ENCODE measurements at regions not wholly inside any gene's neighbourhood (a gene's known extent, or its start where the extent isn't known, plus 50 kb on each side); places are given as distances from the start of the nearest gene placed in this dataset.
A peak's percentile ranks its signal among the peaks of the same experiment; 100 is the strongest.

DNA sequence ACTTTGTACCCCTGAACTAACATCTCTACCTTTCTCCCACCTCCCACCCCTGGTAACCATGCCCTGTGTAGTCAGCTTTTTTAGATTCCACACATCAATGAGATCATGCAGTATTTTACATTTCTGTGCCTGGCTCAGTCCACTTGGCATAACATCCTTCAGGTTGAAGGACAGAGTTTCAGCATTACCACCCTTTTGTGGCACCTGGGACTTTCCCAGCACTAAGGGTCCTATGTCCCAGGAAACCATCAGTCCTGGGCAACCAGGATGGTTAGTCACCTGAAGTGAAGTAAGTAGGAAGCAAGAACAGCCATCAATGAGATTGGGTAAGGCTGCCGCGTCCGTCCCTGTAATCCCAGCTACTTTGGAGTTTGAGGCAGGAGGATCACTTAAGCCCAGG lies 370.6 kb downstream of the SIPA1L2 start:
- DNase-seq (ENCODE audit: low spot score) (no peak), ATAC-seq (no peak)
- CTCF ChIA-PET: interaction anchor here (0.9 to 1.3 kb wide), 2 partner anchors 11 to 48 kb away, joined by 3 read pairs; no protein-coding TSS in a partner anchor
- POLR2A ChIA-PET: no interaction called here
- Mint-ChIP-seq H3K4me1 (peaks cover 31% of the 10 kb centered on the region), H3K27ac (no peak overlapping the region), H3K36me3 (peaks cover 2% of the 10 kb centered on the region; the same call in 1 of the 2 replicates), H3K4me3 (no peak overlapping the region), H3K27me3 (ENCODE audit: low read depth) (peaks cover 81% of the 10 kb centered on the region), H3K9me3 (no peaks in the 10 kb centered on the region)
- no peak for TF ChIP-seq NR1H2 (CRISPR knock-in tag; IDR thresholded peaks at IDR 0.05)
- no peak for TF ChIP-seq HMGA2 (CRISPR knock-in tag; IDR thresholded peaks at IDR 0.05)
- TF ChIP-seq SMAD4 (CRISPR knock-in tag; IDR thresholded peaks at IDR 0.05): no peak
- TF ChIP-seq SOX15 (CRISPR knock-in tag; IDR thresholded peaks at IDR 0.05): no peak
- no peak for TF ChIP-seq NR3C1 (CRISPR knock-in tag; conservative IDR thresholded peaks at IDR 0.05; ENCODE audit: low read depth)
- TF ChIP-seq, protein P1, sequence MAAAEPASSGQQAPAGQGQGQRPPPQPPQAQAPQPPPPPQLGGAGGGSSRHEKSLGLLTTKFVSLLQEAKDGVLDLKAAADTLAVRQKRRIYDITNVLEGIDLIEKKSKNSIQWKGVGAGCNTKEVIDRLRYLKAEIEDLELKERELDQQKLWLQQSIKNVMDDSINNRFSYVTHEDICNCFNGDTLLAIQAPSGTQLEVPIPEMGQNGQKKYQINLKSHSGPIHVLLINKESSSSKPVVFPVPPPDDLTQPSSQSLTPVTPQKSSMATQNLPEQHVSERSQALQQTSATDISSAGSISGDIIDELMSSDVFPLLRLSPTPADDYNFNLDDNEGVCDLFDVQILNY (CRISPR knock-in tag; IDR thresholded peaks at IDR 0.05): no peak
- no peak for TF ChIP-seq NFE2L1 (CRISPR knock-in tag; IDR thresholded peaks at IDR 0.05)
- TF ChIP-seq ELF4 (CRISPR knock-in tag; IDR thresholded peaks at IDR 0.05; ENCODE audit: low read depth): no peak
- TF ChIP-seq ZNF396 (CRISPR knock-in tag; IDR thresholded peaks at IDR 0.05; ENCODE audit: borderline replicate concordance): no peak
- TF ChIP-seq, protein P2, sequence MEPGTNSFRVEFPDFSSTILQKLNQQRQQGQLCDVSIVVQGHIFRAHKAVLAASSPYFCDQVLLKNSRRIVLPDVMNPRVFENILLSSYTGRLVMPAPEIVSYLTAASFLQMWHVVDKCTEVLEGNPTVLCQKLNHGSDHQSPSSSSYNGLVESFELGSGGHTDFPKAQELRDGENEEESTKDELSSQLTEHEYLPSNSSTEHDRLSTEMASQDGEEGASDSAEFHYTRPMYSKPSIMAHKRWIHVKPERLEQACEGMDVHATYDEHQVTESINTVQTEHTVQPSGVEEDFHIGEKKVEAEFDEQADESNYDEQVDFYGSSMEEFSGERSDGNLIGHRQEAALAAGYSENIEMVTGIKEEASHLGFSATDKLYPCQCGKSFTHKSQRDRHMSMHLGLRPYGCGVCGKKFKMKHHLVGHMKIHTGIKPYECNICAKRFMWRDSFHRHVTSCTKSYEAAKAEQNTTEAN (CRISPR knock-in tag; IDR thresholded peaks at IDR 0.05): no peak
- TF ChIP-seq, protein P3, sequence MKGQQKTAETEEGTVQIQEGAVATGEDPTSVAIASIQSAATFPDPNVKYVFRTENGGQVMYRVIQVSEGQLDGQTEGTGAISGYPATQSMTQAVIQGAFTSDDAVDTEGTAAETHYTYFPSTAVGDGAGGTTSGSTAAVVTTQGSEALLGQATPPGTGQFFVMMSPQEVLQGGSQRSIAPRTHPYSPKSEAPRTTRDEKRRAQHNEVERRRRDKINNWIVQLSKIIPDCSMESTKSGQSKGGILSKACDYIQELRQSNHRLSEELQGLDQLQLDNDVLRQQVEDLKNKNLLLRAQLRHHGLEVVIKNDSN (CRISPR knock-in tag; IDR thresholded peaks at IDR 0.05): no peak
- TF ChIP-seq, protein P4, sequence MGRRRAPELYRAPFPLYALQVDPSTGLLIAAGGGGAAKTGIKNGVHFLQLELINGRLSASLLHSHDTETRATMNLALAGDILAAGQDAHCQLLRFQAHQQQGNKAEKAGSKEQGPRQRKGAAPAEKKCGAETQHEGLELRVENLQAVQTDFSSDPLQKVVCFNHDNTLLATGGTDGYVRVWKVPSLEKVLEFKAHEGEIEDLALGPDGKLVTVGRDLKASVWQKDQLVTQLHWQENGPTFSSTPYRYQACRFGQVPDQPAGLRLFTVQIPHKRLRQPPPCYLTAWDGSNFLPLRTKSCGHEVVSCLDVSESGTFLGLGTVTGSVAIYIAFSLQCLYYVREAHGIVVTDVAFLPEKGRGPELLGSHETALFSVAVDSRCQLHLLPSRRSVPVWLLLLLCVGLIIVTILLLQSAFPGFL (CRISPR knock-in tag; IDR thresholded peaks at IDR 0.05; ENCODE audit: borderline replicate concordance): no peak

DNA sequence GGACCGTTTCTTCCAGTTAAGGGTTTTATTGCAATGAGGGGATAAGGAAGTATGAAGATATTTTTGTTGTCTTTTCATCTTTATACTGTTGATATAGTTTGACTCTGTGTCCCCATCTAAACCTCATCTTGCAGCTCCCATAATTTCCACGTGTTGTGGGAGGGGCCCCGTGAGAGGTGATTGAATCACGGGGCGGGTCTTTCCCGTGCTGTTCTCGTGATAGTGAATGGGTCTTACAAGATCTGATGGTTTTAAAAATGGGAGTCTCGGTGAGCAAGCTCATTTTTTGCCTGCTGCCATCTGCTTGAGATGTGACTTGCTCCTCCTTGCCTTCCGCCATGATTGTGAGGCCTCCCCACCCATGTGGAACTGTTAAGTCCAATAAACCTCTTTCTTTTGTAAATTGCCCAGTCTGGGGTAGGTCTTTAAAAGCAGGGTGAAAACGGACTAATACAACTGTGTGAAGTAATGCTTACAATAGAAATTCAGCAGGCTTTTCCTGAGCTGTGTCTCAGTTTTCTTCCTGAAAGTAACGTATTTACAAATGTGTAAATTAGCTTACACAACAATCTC lies 377.3 kb downstream of the SIPA1L2 start:
- POLR2A ChIA-PET: interaction anchor here (0.6 to 1.0 kb wide), 2 partner anchors 11 to 27 kb away, joined by 3 to 4 read pairs; no protein-coding TSS in a partner anchor
- H3K4me1 Mint-ChIP-seq: peaks cover 53% of the 10 kb centered on the region
- TF ChIP-seq NFE2L1 (CRISPR knock-in tag; IDR thresholded peaks at IDR 0.05) (no peak), ZNF317 (CRISPR knock-in tag; IDR thresholded peaks at IDR 0.05; ENCODE audit: borderline replicate concordance, low read depth) (0 out of 2 replicates have a peak, but pooled peaks have one; percentile 21), FOXK1 (CRISPR knock-in tag; IDR thresholded peaks at IDR 0.05) (peak; percentile 59; the same call in 1 of the 2 replicates), ETV6 (CRISPR knock-in tag; IDR thresholded peaks at IDR 0.05) (peak; percentile 60; the same call in 1 of the 2 replicates), TEAD1 (CRISPR knock-in tag; IDR thresholded peaks at IDR 0.05) (peak; percentile 85; the same call in 1 of the 2 replicates), GTF2I (CRISPR knock-in tag; conservative IDR thresholded peaks at IDR 0.05) (no peak)
- TF ChIP-seq, protein P5, sequence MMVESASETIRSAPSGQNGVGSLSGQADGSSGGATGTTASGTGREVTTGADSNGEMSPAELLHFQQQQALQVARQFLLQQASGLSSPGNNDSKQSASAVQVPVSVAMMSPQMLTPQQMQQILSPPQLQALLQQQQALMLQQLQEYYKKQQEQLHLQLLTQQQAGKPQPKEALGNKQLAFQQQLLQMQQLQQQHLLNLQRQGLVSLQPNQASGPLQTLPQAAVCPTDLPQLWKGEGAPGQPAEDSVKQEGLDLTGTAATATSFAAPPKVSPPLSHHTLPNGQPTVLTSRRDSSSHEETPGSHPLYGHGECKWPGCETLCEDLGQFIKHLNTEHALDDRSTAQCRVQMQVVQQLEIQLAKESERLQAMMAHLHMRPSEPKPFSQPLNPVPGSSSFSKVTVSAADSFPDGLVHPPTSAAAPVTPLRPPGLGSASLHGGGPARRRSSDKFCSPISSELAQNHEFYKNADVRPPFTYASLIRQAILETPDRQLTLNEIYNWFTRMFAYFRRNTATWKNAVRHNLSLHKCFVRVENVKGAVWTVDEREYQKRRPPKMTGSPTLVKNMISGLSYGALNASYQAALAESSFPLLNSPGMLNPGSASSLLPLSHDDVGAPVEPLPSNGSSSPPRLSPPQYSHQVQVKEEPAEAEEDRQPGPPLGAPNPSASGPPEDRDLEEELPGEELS (CRISPR knock-in tag; IDR thresholded peaks at IDR 0.05): peak; percentile 90; the same call in 1 of the 2 replicates
- TF ChIP-seq, protein P2 (CRISPR knock-in tag; IDR thresholded peaks at IDR 0.05): peak; percentile 70; the same call in 1 of the 2 replicates
- TF ChIP-seq, protein P6, sequence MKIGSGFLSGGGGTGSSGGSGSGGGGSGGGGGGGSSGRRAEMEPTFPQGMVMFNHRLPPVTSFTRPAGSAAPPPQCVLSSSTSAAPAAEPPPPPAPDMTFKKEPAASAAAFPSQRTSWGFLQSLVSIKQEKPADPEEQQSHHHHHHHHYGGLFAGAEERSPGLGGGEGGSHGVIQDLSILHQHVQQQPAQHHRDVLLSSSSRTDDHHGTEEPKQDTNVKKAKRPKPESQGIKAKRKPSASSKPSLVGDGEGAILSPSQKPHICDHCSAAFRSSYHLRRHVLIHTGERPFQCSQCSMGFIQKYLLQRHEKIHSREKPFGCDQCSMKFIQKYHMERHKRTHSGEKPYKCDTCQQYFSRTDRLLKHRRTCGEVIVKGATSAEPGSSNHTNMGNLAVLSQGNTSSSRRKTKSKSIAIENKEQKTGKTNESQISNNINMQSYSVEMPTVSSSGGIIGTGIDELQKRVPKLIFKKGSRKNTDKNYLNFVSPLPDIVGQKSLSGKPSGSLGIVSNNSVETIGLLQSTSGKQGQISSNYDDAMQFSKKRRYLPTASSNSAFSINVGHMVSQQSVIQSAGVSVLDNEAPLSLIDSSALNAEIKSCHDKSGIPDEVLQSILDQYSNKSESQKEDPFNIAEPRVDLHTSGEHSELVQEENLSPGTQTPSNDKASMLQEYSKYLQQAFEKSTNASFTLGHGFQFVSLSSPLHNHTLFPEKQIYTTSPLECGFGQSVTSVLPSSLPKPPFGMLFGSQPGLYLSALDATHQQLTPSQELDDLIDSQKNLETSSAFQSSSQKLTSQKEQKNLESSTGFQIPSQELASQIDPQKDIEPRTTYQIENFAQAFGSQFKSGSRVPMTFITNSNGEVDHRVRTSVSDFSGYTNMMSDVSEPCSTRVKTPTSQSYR (CRISPR knock-in tag; IDR thresholded peaks at IDR 0.05): no peak
- TF ChIP-seq, protein P7, sequence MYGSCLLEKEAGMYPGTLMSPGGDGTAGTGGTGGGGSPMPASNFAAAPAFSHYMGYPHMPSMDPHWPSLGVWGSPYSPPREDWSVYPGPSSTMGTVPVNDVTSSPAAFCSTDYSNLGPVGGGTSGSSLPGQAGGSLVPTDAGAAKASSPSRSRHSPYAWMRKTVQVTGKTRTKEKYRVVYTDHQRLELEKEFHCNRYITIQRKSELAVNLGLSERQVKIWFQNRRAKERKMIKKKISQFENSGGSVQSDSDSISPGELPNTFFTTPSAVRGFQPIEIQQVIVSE (CRISPR knock-in tag; IDR thresholded peaks at IDR 0.05; ENCODE audit: borderline replicate concordance): no peak
- CTCF ChIA-PET: interaction anchor here (0.8 to 1.0 kb wide), 2 partner anchors 92 to 269 kb away, joined by 3 to 5 read pairs; no protein-coding TSS in a partner anchor
- DNase-seq (ENCODE audit: low spot score) (peak; percentile 44), ATAC-seq (peak; percentile 72)
- H3K4me3 Mint-ChIP-seq: peak overlapping the region; percentile 1
- peaks cover 2% of the 10 kb centered on the region; the same call in 1 of the 2 replicates for H3K36me3 Mint-ChIP-seq
- no peaks in the 10 kb centered on the region for H3K9me3 Mint-ChIP-seq
- H3K27me3 Mint-ChIP-seq (ENCODE audit: low read depth): peaks cover 99% of the 10 kb centered on the region
- no peak overlapping the region for H3K27ac Mint-ChIP-seq
